ENCODE measurements at regions not wholly inside any gene's neighbourhood (a gene's known extent, or its start where the extent isn't known, plus 50 kb on each side); places are given as distances from the start of the nearest gene placed in this dataset.
A peak's percentile ranks its signal among the peaks of the same experiment; 100 is the strongest.

GRCh38 chr4:55763996-55764395 is 55.6 kb upstream of the EXOC1L start (continued):
- no peak for TF ChIP-seq USF2 (CRISPR knock-in tag; IDR thresholded peaks at IDR 0.05)

- ChIA-PET CTCF (no interaction called here), POLR2A (interaction anchor here (0.7 kb wide), 1 partner anchor 157 kb away, joined by 3 read pairs; no protein-coding TSS in a partner anchor)
- TF ChIP-seq ZNF671 (CRISPR knock-in tag; IDR thresholded peaks at IDR 0.05) = no peak
- no peak for TF ChIP-seq HMGA2 (CRISPR knock-in tag; IDR thresholded peaks at IDR 0.05)
- no peak for TF ChIP-seq GABPB1 (CRISPR knock-in tag; IDR thresholded peaks at IDR 0.05)
- TF ChIP-seq ATF6 (CRISPR knock-in tag; IDR thresholded peaks at IDR 0.05) = no peak
- TF ChIP-seq E2F5 (CRISPR knock-in tag; IDR thresholded peaks at IDR 0.05) = no peak
- TF ChIP-seq NR3C1 (CRISPR knock-in tag; conservative IDR thresholded peaks at IDR 0.05; ENCODE audit: low read depth) = no peak
- no peak for TF ChIP-seq ZMAT4 (CRISPR knock-in tag; IDR thresholded peaks at IDR 0.05)
- TF ChIP-seq GTF2I (CRISPR knock-in tag; conservative IDR thresholded peaks at IDR 0.05) = no peak
- no peak for TF ChIP-seq CREB1 (CRISPR knock-in tag; IDR thresholded peaks at IDR 0.05)
- TF ChIP-seq ZNF138 (CRISPR knock-in tag; conservative IDR thresholded peaks at IDR 0.05) = no peak
- TF ChIP-seq ELF4 (CRISPR knock-in tag; IDR thresholded peaks at IDR 0.05; ENCODE audit: low read depth) = no peak
- TF ChIP-seq ZNF532 (CRISPR knock-in tag; IDR thresholded peaks at IDR 0.05; ENCODE audit: borderline replicate concordance) = no peak
- no peak for TF ChIP-seq ZBTB21 (CRISPR knock-in tag; IDR thresholded peaks at IDR 0.05; ENCODE audit: borderline replicate concordance)
- no peak for TF ChIP-seq IRF1 (CRISPR knock-in tag; IDR thresholded peaks at IDR 0.05)
- Mint-ChIP-seq H3K9me3 (0 out of 2 replicates have a peak, but pooled peaks cover 3% of the 10 kb centered on the region), H3K36me3 (no peaks in the 10 kb centered on the region), H3K27ac (no peak overlapping the region), H3K27me3 (ENCODE audit: low read depth) (no peaks in the 10 kb centered on the region), H3K4me1 (peaks cover 15% of the 10 kb centered on the region), H3K4me3 (no peak overlapping the region)
- ATAC-seq = no peak
- no peak for DNase-seq (ENCODE audit: low spot score)
These were observed 54.5 kb upstream of the EXOC1L start for GRCh38 chr4:55765070-55765469.

- ATAC-seq (peak; percentile 82), DNase-seq (ENCODE audit: low spot score) (no peak)
- peaks cover 15% of the 10 kb centered on the region for H3K4me1 Mint-ChIP-seq
- H3K27ac Mint-ChIP-seq = no peak overlapping the region
- no peak overlapping the region for H3K4me3 Mint-ChIP-seq
- no peaks in the 10 kb centered on the region for H3K27me3 Mint-ChIP-seq (ENCODE audit: low read depth)
- POLR2A ChIA-PET = no interaction called here
- no peaks in the 10 kb centered on the region for H3K36me3 Mint-ChIP-seq
- CTCF ChIA-PET = interaction anchor here (1.0 kb wide), 1 partner anchor 222 kb away, joined by 3 read pairs; no protein-coding TSS in a partner anchor
- TF ChIP-seq GABPB1 (CRISPR knock-in tag; IDR thresholded peaks at IDR 0.05) (peak; percentile 67), ZNF416 (CRISPR knock-in tag; IDR thresholded peaks at IDR 0.05) (no peak)
- H3K9me3 Mint-ChIP-seq = 0 out of 2 replicates have a peak, but pooled peaks cover 3% of the 10 kb centered on the region
These were observed 51.3 kb upstream of the EXOC1L start for GRCh38 chr4:55768291-55768690.

All from WTC11 (cell line).